OCI-LY1 (cell line): ENCODE measurements at regions not wholly inside any gene's neighbourhood (a gene's known extent, or its start where the extent isn't known, plus 50 kb on each side); places are given as distances from the start of the nearest gene placed in this dataset.

ENCODE experiments used
- H2AFZ ChIP-seq: fragments of 200-600 bp; sonication (generic), shearing (Covaris generic); 2 replicates; pipeline ENCODE4 v1.6.0; 2014; ENCODE audit warnings: antibody characterized with exemption, mild to moderate bottlenecking, low read length
- H3F3A ChIP-seq: fragments of 200-600 bp; sonication (generic), shearing (Covaris generic); 2 replicates; pipeline ENCODE4 v1.6.0; 2014; ENCODE audit warnings: mild to moderate bottlenecking, antibody characterized with exemption, low read length, moderate library complexity; ENCODE audit not compliant: insufficient read depth
- H3K27ac ChIP-seq: fragments of 200-600 bp; sonication (generic); 2 replicates; pipeline ENCODE4 v1.5.1; 2014; ENCODE audit warnings: low read length, mixed run types, mild to moderate bottlenecking, low read depth; ENCODE audit not compliant: poor library complexity, severe bottlenecking
- H3K27me3 ChIP-seq: fragments of 200-600 bp; sonication (generic); 2 replicates; pipeline ENCODE4 v1.6.0; 2014; ENCODE audit warnings: antibody characterized with exemption, mild to moderate bottlenecking, low read length, moderate library complexity; ENCODE audit not compliant: insufficient read depth
- H3K36me3 ChIP-seq: fragments of 200-600 bp; sonication (generic); 2 replicates; pipeline ENCODE4 v1.6.1; 2014; ENCODE audit warnings: mild to moderate bottlenecking, antibody characterized with exemption, low read length, moderate library complexity, mixed read lengths; ENCODE audit not compliant: insufficient read depth
- H3K4me1 ChIP-seq: fragments of 200-600 bp; sonication (generic); 2 replicates; pipeline ENCODE4 v1.5.1; 2014; ENCODE audit warnings: mild to moderate bottlenecking, low read length, moderate library complexity; ENCODE audit not compliant: insufficient read depth, severe bottlenecking
- H3K4me2 ChIP-seq: fragments of 200-600 bp; sonication (generic), shearing (Covaris generic); 2 replicates; pipeline ENCODE4 v1.6.1; 2014; ENCODE audit warnings: low read length
- H3K4me3 ChIP-seq: fragments of 200-600 bp; sonication (generic); 2 replicates; pipeline ENCODE4 v1.5.1; 2014; ENCODE audit warnings: low read length, low read depth, mild to moderate bottlenecking, mixed read lengths; ENCODE audit not compliant: poor library complexity, severe bottlenecking
- H3K79me2 ChIP-seq: fragments of 200-600 bp; shearing (Covaris generic); 2 replicates; pipeline ENCODE4 v1.6.1; 2016; ENCODE audit warnings: mixed run types, low read length, mixed read lengths; ENCODE audit not compliant: insufficient read depth
- H3K9ac ChIP-seq: fragments of 200-600 bp; sonication (generic), shearing (Covaris generic); 2 replicates; pipeline ENCODE4 v1.6.1; 2014; ENCODE audit warnings: mild to moderate bottlenecking, low read length, mixed read lengths
- H3K9me2 ChIP-seq: fragments of 200-600 bp; sonication (generic), shearing (Covaris generic); 2 replicates; pipeline ENCODE4 v1.6.1; 2014; ENCODE audit warnings: low read depth, mild to moderate bottlenecking, low read length, mixed read lengths
- H3K9me3 ChIP-seq: fragments of 200-600 bp; shearing (Covaris generic); 2 replicates; pipeline ENCODE4 v1.6.1; 2014; ENCODE audit warnings: low read length, mixed read lengths
- H4K20me1 ChIP-seq: fragments of 200-600 bp; sonication (generic), shearing (Covaris generic); 2 replicates; pipeline ENCODE4 v1.6.0; 2016; ENCODE audit warnings: mild to moderate bottlenecking, low read length; ENCODE audit not compliant: insufficient read depth
- CTCF ChIP-seq: fragments of 200-600 bp; sonication (generic), shearing (Covaris generic); IDR thresholded peaks from 2 replicates; pipeline ENCODE4 v1.5.1; 2017; ENCODE audit warnings: mild to moderate bottlenecking, antibody characterized with exemption, low read length, moderate library complexity, mixed read lengths
- EZH2 ChIP-seq: fragments of 200-600 bp; sonication (generic), shearing (Covaris generic); IDR thresholded peaks from 2 replicates; pipeline ENCODE4 v1.8.0; 2017; ENCODE audit warnings: borderline replicate concordance, mixed run types, mild to moderate bottlenecking, antibody characterized with exemption, low read length, moderate library complexity, mixed read lengths

- H3K9me2 ChIP-seq: no peaks in the 10 kb centered on the region
- no peaks in the 10 kb centered on the region for H3K4me1 ChIP-seq
- H3K27ac ChIP-seq: no peak overlapping the region
- H2AFZ ChIP-seq: no peak overlapping the region
- H3K79me2 ChIP-seq: no peaks in the 10 kb centered on the region
- no peaks in the 10 kb centered on the region for H4K20me1 ChIP-seq
- TF ChIP-seq CTCF (no peak), EZH2 (no peak)
- H3K36me3 ChIP-seq: no peaks in the 10 kb centered on the region
- H3F3A ChIP-seq: no peaks in the 10 kb centered on the region
- H3K9me3 ChIP-seq: no peaks in the 10 kb centered on the region
- no peak overlapping the region for H3K4me2 ChIP-seq
- no peak overlapping the region for H3K4me3 ChIP-seq
- H3K27me3 ChIP-seq: no peaks in the 10 kb centered on the region
- H3K9ac ChIP-seq: no peak overlapping the region
Measured at GRCh38 chrY:8327708-8328354, 1009.4 kb upstream of the TSPY4 start.

- Histone ChIP-seq H3K36me3 (no peaks in the 10 kb centered on the region), H3K27ac (no peak overlapping the region), H3K4me3 (no peak overlapping the region), H3K9me3 (no peaks in the 10 kb centered on the region), H4K20me1 (no peaks in the 10 kb centered on the region), H3K79me2 (no peaks in the 10 kb centered on the region), H3F3A (no peaks in the 10 kb centered on the region), H3K9ac (no peak overlapping the region), H3K4me1 (no peaks in the 10 kb centered on the region), H3K27me3 (no peaks in the 10 kb centered on the region), H3K4me2 (no peak overlapping the region), H2AFZ (no peak overlapping the region), H3K9me2 (no peaks in the 10 kb centered on the region)
- TF ChIP-seq CTCF: no peak
- no peak for TF ChIP-seq EZH2
Measured at GRCh38 chrY:8329431-8329830, 1007.8 kb upstream of the TSPY4 start.

- Histone ChIP-seq H4K20me1 (no peaks in the 10 kb centered on the region), H3K79me2 (no peaks in the 10 kb centered on the region), H3K27ac (no peak overlapping the region), H3F3A (no peaks in the 10 kb centered on the region), H3K4me3 (no peak overlapping the region), H3K9me2 (no peaks in the 10 kb centered on the region), H3K27me3 (no peaks in the 10 kb centered on the region), H2AFZ (no peak overlapping the region), H3K4me1 (no peaks in the 10 kb centered on the region), H3K9me3 (no peaks in the 10 kb centered on the region), H3K36me3 (no peaks in the 10 kb centered on the region), H3K4me2 (no peak overlapping the region), H3K9ac (no peak overlapping the region)
- no peak for TF ChIP-seq CTCF
- TF ChIP-seq EZH2: no peak
Measured at GRCh38 chrY:8329929-8330328, 1007.3 kb upstream of the TSPY4 start.
